Nephron progenitor cell (in vitro differentiated cells): ENCODE measurements at regions not wholly inside any gene's neighbourhood (a gene's known extent, or its start where the extent isn't known, plus 50 kb on each side); places are given as distances from the start of the nearest gene placed in this dataset.

Experiments used
- DNase-seq: peaks from one replicate; pipeline ENCODE4 v3.0.0; 2021
- H3K27ac Mint-ChIP-seq: 2 replicates; pipeline ENCODE4 v1.8.0; 2021; ENCODE audit warnings: mild to moderate bottlenecking, moderate library complexity, mixed read lengths
- H3K27me3 Mint-ChIP-seq: 2 replicates; pipeline ENCODE4 v1.8.0; 2021; ENCODE audit warnings: mild to moderate bottlenecking, low read depth, mixed read lengths; ENCODE audit not compliant: poor library complexity
- H3K36me3 Mint-ChIP-seq: 2 replicates; pipeline ENCODE4 v1.8.0; 2021; ENCODE audit warnings: low read depth, mixed read lengths
- H3K4me1 Mint-ChIP-seq: 2 replicates; pipeline ENCODE4 v1.8.0; 2021; ENCODE audit warnings: mixed read lengths
- H3K4me3 Mint-ChIP-seq: 2 replicates; pipeline ENCODE4 v1.8.0; 2021; ENCODE audit warnings: mild to moderate bottlenecking, moderate library complexity, mixed read lengths
- H3K9me3 Mint-ChIP-seq: 2 replicates; pipeline ENCODE4 v1.8.0; 2021; ENCODE audit warnings: mild to moderate bottlenecking, moderate library complexity, mixed read lengths
- TF ChIP-seq, protein P1 (sequence below): fragments of 200-600 bp; sonication (generic); IDR thresholded peaks from 2 replicates; pipeline ENCODE4 v1.5.0; 2021; ENCODE audit warnings: antibody characterized with exemption

DNA sequence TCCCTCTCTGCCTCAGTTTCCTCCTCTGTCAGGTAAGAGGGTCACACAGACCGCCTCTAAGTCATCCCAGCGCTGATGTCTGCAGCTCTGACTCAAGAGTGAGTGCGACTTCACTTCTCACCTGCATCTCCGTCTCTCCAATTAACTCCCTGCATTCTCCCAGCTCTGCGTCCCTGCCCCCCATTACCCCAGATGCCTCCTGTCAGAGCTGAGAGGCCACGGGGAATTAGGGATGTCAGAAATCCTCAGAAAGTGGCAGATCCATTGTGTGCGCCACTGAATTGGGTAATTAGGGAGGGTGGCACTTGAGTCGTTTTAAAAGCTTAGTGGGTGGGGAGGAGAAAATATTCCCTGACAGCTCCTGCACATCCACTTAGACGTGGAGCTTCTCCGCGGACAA lies 885.4 kb upstream of the EEF2KMT start:
- Mint-ChIP-seq H3K4me3 (no peak overlapping the region), H3K36me3 (no peaks in the 10 kb centered on the region), H3K9me3 (no peaks in the 10 kb centered on the region), H3K27me3 (peaks cover 27% of the 10 kb centered on the region), H3K27ac (no peak overlapping the region), H3K4me1 (peaks cover 33% of the 10 kb centered on the region)
- TF ChIP-seq, protein P1, sequence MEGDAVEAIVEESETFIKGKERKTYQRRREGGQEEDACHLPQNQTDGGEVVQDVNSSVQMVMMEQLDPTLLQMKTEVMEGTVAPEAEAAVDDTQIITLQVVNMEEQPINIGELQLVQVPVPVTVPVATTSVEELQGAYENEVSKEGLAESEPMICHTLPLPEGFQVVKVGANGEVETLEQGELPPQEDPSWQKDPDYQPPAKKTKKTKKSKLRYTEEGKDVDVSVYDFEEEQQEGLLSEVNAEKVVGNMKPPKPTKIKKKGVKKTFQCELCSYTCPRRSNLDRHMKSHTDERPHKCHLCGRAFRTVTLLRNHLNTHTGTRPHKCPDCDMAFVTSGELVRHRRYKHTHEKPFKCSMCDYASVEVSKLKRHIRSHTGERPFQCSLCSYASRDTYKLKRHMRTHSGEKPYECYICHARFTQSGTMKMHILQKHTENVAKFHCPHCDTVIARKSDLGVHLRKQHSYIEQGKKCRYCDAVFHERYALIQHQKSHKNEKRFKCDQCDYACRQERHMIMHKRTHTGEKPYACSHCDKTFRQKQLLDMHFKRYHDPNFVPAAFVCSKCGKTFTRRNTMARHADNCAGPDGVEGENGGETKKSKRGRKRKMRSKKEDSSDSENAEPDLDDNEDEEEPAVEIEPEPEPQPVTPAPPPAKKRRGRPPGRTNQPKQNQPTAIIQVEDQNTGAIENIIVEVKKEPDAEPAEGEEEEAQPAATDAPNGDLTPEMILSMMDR = no peak
- no peak for DNase-seq

DNA sequence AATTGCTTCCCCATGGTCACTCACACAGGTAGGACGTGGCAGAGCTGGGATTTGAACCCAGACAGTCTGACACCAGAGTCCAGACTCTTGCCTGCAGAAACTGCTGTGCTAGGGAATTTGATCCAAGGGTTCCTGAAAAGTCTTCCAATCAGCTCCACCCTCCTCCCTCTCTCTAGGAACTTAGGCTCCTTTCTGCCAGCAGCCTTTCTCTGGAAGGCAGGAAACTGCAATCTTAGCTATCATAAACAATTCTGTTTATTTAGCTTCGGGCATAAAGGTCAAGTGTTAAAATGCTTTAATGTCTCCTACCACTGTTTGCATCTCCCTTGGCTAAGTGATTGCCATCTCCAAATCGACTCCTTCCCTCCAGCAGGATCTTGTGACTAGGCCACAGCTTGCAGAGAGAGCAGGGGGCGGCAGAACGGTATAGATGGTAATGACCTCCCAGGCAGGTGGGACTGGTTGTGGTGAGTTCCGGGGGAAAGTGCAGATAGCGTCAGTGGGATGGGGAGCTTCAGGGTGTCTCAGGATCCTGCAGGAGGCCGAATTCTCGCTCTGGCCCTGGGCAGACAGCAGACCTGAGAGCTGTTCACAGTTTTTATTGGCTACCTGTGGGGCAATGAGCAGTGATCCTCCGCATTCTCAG lies 882.4 kb upstream of the EEF2KMT start:
- DNase-seq = peak; percentile 4
- Mint-ChIP-seq H3K36me3 (no peaks in the 10 kb centered on the region), H3K4me3 (no peak overlapping the region), H3K27ac (no peak overlapping the region), H3K4me1 (peaks cover 33% of the 10 kb centered on the region), H3K9me3 (no peaks in the 10 kb centered on the region), H3K27me3 (peaks cover 33% of the 10 kb centered on the region)
- TF ChIP-seq, protein P1 = no peak

DNA sequence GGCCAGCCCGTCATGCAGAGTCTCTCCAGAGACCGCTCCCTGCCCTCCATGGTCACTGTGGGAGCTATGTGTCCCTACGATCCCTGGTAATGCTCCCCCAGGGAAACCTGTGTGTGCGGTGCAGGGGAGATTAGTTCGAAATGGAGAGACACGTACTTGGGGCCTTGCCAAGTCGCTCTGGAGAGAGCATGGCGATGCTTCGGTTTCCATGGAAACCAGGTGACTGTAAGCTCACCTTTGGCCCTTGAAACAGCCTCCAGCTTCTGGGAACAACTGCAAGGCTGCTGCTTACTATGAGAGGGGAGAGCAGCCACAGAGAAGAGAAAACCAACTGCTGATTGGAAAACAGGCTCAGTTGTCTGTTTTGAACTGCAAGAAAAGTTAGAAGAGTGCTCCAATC lies 879.7 kb upstream of the EEF2KMT start:
- Mint-ChIP-seq H3K27me3 (peaks cover 21% of the 10 kb centered on the region), H3K27ac (no peak overlapping the region), H3K36me3 (no peaks in the 10 kb centered on the region)

DNA sequence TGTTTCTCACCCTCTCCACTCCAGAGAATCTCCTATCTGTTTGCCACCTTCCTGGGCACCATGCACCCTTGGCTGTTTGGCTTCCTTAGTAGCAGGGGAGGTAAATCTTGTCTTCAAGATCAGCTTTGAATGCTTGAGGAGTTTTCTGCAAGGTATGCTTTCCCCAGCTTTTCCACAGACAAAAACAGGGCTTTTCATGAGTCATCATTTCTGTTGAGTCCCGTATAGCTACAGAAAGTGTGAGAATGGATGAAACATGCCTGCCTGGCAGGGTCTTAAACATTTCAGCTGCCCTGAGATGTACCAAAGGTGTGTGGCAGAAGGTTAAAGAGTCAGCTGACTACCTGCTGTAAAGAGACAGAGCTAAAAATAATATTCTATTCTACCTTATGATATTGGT lies 875.2 kb upstream of the EEF2KMT start:
- H3K4me1 Mint-ChIP-seq = peaks cover 3% of the 10 kb centered on the region
- no peak overlapping the region for H3K27ac Mint-ChIP-seq
- peaks cover 5% of the 10 kb centered on the region for H3K27me3 Mint-ChIP-seq
- no peak for DNase-seq
- no peak overlapping the region for H3K4me3 Mint-ChIP-seq
- H3K36me3 Mint-ChIP-seq = no peaks in the 10 kb centered on the region
- TF ChIP-seq, protein P1 = no peak
- H3K9me3 Mint-ChIP-seq = peaks cover 7% of the 10 kb centered on the region

More for the DNA sequence above, 879.7 kb upstream of the EEF2KMT start:
- Mint-ChIP-seq H3K4me3 (no peak overlapping the region), H3K4me1 (peaks cover 15% of the 10 kb centered on the region), H3K9me3 (no peaks in the 10 kb centered on the region)
- DNase-seq = no peak
- TF ChIP-seq, protein P1 = no peak

DNA sequence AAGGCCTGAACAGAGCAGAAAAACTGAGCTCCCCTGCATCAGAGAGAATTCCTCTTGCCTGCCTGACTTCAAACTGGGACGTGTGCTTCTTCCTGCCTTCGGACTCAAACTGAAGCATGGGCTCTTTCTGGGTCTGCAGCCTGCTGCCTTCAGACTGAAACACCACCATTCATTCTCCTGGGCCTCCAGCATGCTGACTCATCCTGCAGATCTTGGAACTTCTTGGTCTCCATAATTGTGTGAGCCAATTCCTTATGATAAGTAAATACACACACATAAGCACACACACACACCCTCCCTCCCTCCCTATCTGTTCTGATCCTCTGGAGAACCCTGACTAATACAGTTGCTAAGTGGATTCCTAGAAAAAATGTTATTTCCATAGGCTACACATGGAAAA lies 874.3 kb upstream of the EEF2KMT start:
- no peak overlapping the region for H3K4me3 Mint-ChIP-seq
- no peak overlapping the region for H3K27ac Mint-ChIP-seq
- DNase-seq = no peak
- H3K9me3 Mint-ChIP-seq = peaks cover 7% of the 10 kb centered on the region
- H3K27me3 Mint-ChIP-seq = no peaks in the 10 kb centered on the region
- no peaks in the 10 kb centered on the region for H3K36me3 Mint-ChIP-seq
- TF ChIP-seq, protein P1 = no peak
- H3K4me1 Mint-ChIP-seq = peaks cover 11% of the 10 kb centered on the region

DNA sequence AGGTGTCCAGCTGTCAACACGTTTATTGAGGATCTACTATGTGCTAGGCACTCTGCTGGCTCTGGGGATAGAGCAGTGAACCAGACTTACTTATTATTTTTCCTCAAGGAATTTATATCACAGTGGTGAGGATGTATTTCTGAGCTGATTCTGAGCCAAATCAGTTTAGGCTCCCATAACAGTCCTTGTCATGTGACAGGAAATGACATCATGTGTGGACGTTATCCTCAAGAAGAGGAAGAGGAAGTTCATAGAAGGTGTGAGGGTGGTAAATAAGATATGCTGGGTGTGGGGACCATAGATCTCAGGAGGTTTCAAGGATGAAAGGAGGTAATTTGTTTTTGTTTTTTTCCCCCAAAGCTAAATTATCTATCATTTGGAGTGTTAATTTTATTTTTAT lies 873.5 kb upstream of the EEF2KMT start:
- peaks cover 1% of the 10 kb centered on the region for H3K27me3 Mint-ChIP-seq
- no peak for DNase-seq
- no peaks in the 10 kb centered on the region for H3K36me3 Mint-ChIP-seq
- H3K9me3 Mint-ChIP-seq = peaks cover 7% of the 10 kb centered on the region
- TF ChIP-seq, protein P1 = no peak
- H3K4me3 Mint-ChIP-seq = no peak overlapping the region
- H3K27ac Mint-ChIP-seq = no peak overlapping the region
- H3K4me1 Mint-ChIP-seq = peaks cover 19% of the 10 kb centered on the region
